Prostate gland (tissue), 2 donors: ENCODE measurements at regions not wholly inside any gene's neighbourhood (a gene's known extent, or its start where the extent isn't known, plus 50 kb on each side); places are given as distances from the start of the nearest gene placed in this dataset.

Source experiments
- DNase-seq: peaks from one replicate; pipeline ENCODE4 v3.0.0-alpha.2; 2019; ENCODE audit warnings: low spot score
- H3K27ac ChIP-seq, 2 donors: fragments of 200-600 bp; sonication (generic); 2 replicates each; pipeline ENCODE4 v1.5.1; 2017 to 2019
- H3K27me3 ChIP-seq: fragments of 200-600 bp; sonication (generic); replicated peaks from 2 replicates; pipeline ENCODE4 v1.5.1; 2019; ENCODE audit not compliant: insufficient read depth
- H3K36me3 ChIP-seq, 2 donors: fragments of 200-600 bp; sonication (generic); 1 replicate in 1 of 2; 2 replicates in 1 of 2; pipeline versions ENCODE4 v1.5.1 to v1.8.1; 2017 to 2019
- H3K4me1 ChIP-seq: fragments of 200-600 bp; sonication (generic); replicated peaks from 2 replicates; pipeline ENCODE4 v1.5.1; 2019
- H3K4me3 ChIP-seq, 2 donors: fragments of 200-600 bp; sonication (generic); 2 replicates each; pipeline ENCODE4 v1.5.1; 2017 to 2019
- H3K9me3 ChIP-seq: fragments of 200-600 bp; sonication (generic); 2 replicates; pipeline ENCODE4 v1.5.1; 2017
- POLR2A ChIP-seq: fragments of 450-650 bp; IDR thresholded peaks from one replicate; pipeline ENCODE4 v1.6.1; 2016; ENCODE audit warnings: antibody characterized with exemption, mild to moderate bottlenecking
- POLR2AphosphoS5 ChIP-seq: sonication (generic); formaldehyde crosslinking; IDR thresholded peaks from one replicate; pipeline ENCODE4 v1.6.1; 2017; ENCODE audit warnings: antibody characterized with exemption
- WGBS: methylation state at CpG from one replicate; pipeline ENCODE4 v1.1.5; 2018; 5-methylcytosine and 5-hydroxymethylcytosine counted together
- intact Hi-C: fragments of 100-400 bp; cut with DNase I; formaldehyde crosslinking; loops from one replicate; pipeline ENCODE4 v1.14.2; 2022
- TF ChIP-seq, protein P1 (sequence below), 4 experiments: fragments of 200-600 bp in 2 of 4; fragments of 450-650 bp in 2 of 4; sonication (generic) in 2 of 4; IDR thresholded peaks; 1 replicate in 3 of 4; 2 replicates in 1 of 4; pipeline ENCODE4 v1.5.1; 2016 to 2019; ENCODE audit warnings: antibody characterized with exemption in 4 of 4, mild to moderate bottlenecking in 2 of 4, moderate library complexity in 2 of 4

DNA sequence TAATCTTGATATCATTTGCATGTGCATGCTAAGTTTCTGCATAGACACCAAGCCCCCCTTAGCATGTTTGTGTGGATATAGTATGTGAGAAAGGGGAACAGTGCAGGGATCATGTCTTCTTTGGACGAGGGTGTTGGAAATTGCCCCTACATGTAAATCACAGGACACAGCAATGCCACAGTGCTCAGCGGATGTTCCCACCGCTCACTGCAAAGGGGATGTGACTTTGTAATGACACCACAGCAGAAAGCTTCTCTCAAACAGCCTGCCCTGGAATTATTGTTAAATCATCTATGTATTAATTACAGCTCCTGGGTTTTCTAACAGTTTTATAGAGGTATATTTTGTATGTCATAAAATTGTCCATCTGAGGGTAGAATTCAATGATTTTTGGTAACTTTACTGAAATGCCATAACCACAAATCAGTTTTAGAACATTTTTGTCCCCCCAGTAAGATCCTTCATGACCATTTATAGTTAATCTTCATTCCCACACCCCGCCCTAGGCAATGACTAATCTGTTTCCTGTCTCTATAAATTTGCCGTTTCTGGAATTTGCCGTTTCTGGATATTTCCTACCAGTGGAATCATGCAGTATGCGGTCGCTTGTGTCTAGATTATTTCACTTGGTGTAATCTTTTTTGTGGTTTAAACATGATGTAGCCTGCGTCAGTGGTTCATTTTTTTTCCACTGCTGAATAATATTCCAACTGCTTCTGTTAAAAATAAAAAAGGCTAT lies 648.5 kb upstream of the WWC1 start:
- DNase-seq, result no peak
- Histone ChIP-seq H3K27ac (no peak overlapping the region), H3K27me3 (no peaks in the 10 kb centered on the region), H3K36me3 (no peaks in the 10 kb centered on the region), H3K4me1 (no peaks in the 10 kb centered on the region), H3K4me3 (no peak overlapping the region), H3K9me3 (no peaks in the 10 kb centered on the region)
- WGBS, result 69% methylated on average over 9 of the region's 9 CpGs
- intact Hi-C loops, result no loop called here
- TF ChIP-seq, protein P1, sequence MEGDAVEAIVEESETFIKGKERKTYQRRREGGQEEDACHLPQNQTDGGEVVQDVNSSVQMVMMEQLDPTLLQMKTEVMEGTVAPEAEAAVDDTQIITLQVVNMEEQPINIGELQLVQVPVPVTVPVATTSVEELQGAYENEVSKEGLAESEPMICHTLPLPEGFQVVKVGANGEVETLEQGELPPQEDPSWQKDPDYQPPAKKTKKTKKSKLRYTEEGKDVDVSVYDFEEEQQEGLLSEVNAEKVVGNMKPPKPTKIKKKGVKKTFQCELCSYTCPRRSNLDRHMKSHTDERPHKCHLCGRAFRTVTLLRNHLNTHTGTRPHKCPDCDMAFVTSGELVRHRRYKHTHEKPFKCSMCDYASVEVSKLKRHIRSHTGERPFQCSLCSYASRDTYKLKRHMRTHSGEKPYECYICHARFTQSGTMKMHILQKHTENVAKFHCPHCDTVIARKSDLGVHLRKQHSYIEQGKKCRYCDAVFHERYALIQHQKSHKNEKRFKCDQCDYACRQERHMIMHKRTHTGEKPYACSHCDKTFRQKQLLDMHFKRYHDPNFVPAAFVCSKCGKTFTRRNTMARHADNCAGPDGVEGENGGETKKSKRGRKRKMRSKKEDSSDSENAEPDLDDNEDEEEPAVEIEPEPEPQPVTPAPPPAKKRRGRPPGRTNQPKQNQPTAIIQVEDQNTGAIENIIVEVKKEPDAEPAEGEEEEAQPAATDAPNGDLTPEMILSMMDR (IDR thresholded peaks at IDR 0.05), result no peak

DNA sequence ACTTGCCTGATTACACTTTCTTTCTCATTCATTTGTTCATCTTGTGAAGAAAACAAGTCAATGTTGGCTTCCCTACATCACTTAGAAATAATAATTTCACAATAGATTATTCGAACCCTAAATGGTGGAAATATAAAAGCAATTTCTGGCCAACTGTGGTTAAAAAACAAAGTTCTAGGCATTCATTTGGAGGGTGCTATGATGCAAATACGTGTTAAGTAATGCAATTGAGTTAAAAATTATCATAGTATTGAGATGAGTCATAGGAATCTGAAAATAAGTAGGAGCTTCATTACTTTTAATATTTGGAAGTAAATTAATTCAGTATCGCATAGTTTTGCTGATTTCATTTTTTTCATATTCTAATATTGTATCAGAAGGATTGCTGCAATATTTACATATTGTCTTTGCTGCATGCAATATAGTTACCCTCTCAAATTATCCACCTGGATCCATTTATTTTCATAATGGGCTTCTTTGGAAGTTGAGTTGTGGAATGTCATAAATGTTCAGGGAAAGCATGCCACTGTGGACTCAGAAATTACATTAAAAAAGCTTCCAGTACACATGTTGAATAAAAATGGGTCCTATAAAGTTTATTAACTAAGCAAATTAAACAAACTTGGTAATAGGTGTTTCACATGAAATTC lies 647.7 kb upstream of the WWC1 start:
- TF ChIP-seq POLR2A, result no peak
- TF ChIP-seq, protein P1 (IDR thresholded peaks at IDR 0.05), result no peak
- TF ChIP-seq POLR2AphosphoS5, result no peak
- no peak for DNase-seq
- Histone ChIP-seq H3K27ac (no peak overlapping the region), H3K27me3 (no peaks in the 10 kb centered on the region), H3K9me3 (no peaks in the 10 kb centered on the region), H3K4me3 (no peak overlapping the region), H3K4me1 (no peaks in the 10 kb centered on the region), H3K36me3 (no peaks in the 10 kb centered on the region)
- WGBS, result 94% methylated on average over 3 of the region's 3 CpGs
- intact Hi-C loops, result no loop called here

DNA sequence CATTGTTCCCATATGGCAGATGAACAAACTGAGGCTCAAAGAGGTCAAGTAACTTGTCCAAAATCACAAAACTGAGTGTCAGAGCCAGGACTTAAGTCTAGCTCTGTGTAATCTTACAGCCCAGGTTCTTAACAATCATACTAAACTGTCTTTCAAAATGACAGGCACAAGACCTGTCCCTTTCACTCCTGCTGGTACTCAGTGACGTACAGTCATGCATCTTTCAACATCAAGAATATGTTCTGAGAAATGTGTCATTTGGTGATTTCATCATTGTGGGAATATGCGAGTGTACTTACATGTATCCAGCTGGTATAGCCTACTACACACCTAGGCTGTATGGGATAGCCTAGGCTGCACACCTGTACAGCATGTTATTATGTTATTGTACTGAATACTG lies 646.8 kb upstream of the WWC1 start:
- TF ChIP-seq, protein P1 (IDR thresholded peaks at IDR 0.05), result no peak
- TF ChIP-seq POLR2AphosphoS5 (no peak), POLR2A (no peak)
- H3K4me3 ChIP-seq, result no peak overlapping the region
- no peaks in the 10 kb centered on the region for H3K27me3 ChIP-seq
- no peaks in the 10 kb centered on the region for H3K9me3 ChIP-seq
- H3K27ac ChIP-seq, result no peak overlapping the region
- no peaks in the 10 kb centered on the region for H3K36me3 ChIP-seq
- intact Hi-C loops, result no loop called here
- DNase-seq, result no peak
- 98% methylated on average over 2 of the region's 2 CpGs for WGBS
- H3K4me1 ChIP-seq, result no peaks in the 10 kb centered on the region

DNA sequence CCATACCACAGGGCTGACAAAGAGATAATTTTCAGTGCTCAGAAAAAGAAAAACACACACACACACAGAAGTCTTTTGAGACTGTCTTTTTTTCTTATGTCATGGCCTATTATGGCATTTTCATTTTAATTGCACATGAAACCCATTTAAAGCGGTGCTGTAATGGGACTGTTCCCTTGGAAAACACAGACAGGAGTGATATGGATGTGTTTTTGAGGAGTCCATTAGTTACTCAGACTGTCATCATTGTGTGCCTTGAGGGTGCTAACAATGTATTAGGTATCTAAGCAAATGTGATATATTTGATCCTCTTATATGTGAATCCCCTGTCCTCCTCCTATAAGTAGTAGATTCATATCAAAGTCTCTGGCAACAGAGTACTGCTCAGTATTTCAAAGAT lies 642.0 kb upstream of the WWC1 start:
- H3K36me3 ChIP-seq, result no peaks in the 10 kb centered on the region
- H3K4me1 ChIP-seq, result no peaks in the 10 kb centered on the region
- no peak for DNase-seq
- TF ChIP-seq, protein P1 (IDR thresholded peaks at IDR 0.05), result no peak
- TF ChIP-seq POLR2AphosphoS5 (no peak), POLR2A (no peak)
- WGBS, result 95% methylated on average over 1 of the region's 1 CpG
- H3K27me3 ChIP-seq, result no peaks in the 10 kb centered on the region
- H3K9me3 ChIP-seq, result no peaks in the 10 kb centered on the region
- intact Hi-C loops, result no loop called here
- no peak overlapping the region for H3K4me3 ChIP-seq
- H3K27ac ChIP-seq, result no peak overlapping the region

DNA sequence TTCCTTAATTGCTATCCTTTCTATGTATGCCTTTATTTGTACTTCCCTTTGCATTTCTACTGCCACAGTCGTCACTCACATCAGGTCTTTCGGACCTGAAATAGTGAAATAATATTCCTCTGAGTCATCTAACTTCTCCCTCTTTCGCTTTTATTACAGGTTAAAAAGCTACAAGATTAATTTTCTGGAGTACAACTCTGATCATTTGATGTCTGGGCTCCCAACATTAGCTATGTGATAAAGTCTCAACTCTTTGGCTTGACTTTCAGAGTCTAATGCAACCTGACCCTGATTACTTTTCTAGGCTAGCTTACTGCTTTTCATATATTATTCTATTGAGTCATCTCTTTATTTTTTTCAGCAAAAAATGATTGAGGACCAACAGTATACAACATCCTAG lies 638.8 kb upstream of the WWC1 start:
- intact Hi-C loops, result no loop called here
- TF ChIP-seq POLR2AphosphoS5 (no peak), POLR2A (no peak)
- TF ChIP-seq, protein P1 (IDR thresholded peaks at IDR 0.05), result no peak
- no peaks in the 10 kb centered on the region for H3K27me3 ChIP-seq
- 85% methylated on average over 3 of the region's 3 CpGs for WGBS
- H3K4me3 ChIP-seq, result no peak overlapping the region
- no peaks in the 10 kb centered on the region for H3K9me3 ChIP-seq
- no peaks in the 10 kb centered on the region for H3K36me3 ChIP-seq
- H3K27ac ChIP-seq, result no peak overlapping the region
- DNase-seq, result no peak
- H3K4me1 ChIP-seq, result no peaks in the 10 kb centered on the region
